ENCODE measurements at regions not wholly inside any gene's neighbourhood (a gene's known extent, or its start where the extent isn't known, plus 50 kb on each side); places are given as distances from the start of the nearest gene placed in this dataset.

DNA sequence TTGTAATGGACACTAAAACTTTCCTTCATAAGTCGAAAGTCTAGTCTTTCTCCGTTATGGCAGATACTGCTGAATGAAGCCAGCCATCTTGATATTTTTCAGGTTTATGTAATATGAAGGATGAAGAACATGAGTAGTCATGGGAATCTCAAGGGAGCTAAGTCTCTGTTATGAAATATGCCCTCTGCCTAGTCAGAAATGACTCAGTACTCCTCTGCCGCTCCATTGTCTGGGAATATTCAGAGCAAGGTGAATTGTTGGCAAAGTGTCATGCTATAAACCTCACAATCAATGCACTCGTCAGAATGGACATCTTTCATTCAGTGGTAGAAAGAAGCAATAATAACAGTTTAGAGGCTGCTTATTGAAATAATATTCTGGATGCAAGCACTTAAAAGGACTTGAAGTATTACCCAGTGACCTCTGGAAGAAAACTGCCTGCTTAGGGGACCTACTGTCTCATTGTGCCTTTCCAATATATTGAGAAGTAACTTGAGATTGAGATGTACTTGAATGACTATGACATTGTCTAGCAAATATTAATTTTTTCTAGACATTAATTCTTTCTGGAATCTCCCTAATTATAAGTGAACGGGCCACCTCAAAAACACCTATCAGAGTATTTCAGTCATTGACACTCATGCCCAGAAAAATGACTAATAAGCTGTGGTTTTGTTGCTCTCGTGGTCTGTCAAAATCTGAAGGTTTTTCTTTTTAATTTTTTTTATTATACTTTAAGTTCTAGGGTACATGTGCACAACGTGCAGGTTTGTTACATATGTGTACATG, 1011.5 kb upstream of the ACO1 start:
- CTCF ChIA-PET = no interaction called here
- Histone ChIP-seq H3K27ac (ENCODE audit: extremely low read depth, low read depth, low read length) (no peak overlapping the region), H3K4me1 (ENCODE audit: control insufficient read depth, insufficient read depth, low read length) (no peaks in the 10 kb centered on the region), H3K4me3 (ENCODE audit: low read depth, low read length) (no peak overlapping the region), H3K36me3 (ENCODE audit: control insufficient read depth in 2 of 2, insufficient read depth in 1 of 2, low read length in 2 of 2) (no peaks in the 10 kb centered on the region), H3K9me3 (ENCODE audit: control insufficient read depth, insufficient read depth, low read depth, low read length) (no peaks in the 10 kb centered on the region)
- POLR2A ChIA-PET = no interaction called here
- TF ChIP-seq ZFP41 (tag by site-specific recombination; IDR thresholded peaks at IDR 0.05; ENCODE audit: borderline replicate concordance) (no peak), ZFHX2 (tag by site-specific recombination; conservative IDR thresholded peaks at IDR 0.05) (no peak), ZNF48 (tag by site-specific recombination; IDR thresholded peaks at IDR 0.05) (no peak), PRDM2 (tag by site-specific recombination; IDR thresholded peaks at IDR 0.05; ENCODE audit: borderline replicate concordance) (no peak), ZEB2 (tag by site-specific recombination; IDR thresholded peaks at IDR 0.05) (no peak), ZNF404 (tag by site-specific recombination; IDR thresholded peaks at IDR 0.05) (no peak), ZSCAN23 (tag by site-specific recombination; IDR thresholded peaks at IDR 0.05) (no peak), ZNF223 (tag by site-specific recombination; IDR thresholded peaks at IDR 0.05) (no peak), ZNF202 (tag by site-specific recombination; IDR thresholded peaks at IDR 0.05; ENCODE audit: borderline replicate concordance) (no peak), ZNF302 (tag by site-specific recombination; IDR thresholded peaks at IDR 0.05; ENCODE audit: low read depth) (no peak), HOXD13 (CRISPR knock-in tag; IDR thresholded peaks at IDR 0.05; ENCODE audit: borderline replicate concordance) (no peak), ZNF174 (tag by site-specific recombination; IDR thresholded peaks at IDR 0.05) (no peak), YY1 (tag by site-specific recombination; IDR thresholded peaks at IDR 0.05) (no peak), PBX3 (CRISPR knock-in tag; IDR thresholded peaks at IDR 0.05) (no peak), ZNF843 (tag by site-specific recombination; IDR thresholded peaks at IDR 0.05) (no peak)
- TF ChIP-seq, protein P1, sequence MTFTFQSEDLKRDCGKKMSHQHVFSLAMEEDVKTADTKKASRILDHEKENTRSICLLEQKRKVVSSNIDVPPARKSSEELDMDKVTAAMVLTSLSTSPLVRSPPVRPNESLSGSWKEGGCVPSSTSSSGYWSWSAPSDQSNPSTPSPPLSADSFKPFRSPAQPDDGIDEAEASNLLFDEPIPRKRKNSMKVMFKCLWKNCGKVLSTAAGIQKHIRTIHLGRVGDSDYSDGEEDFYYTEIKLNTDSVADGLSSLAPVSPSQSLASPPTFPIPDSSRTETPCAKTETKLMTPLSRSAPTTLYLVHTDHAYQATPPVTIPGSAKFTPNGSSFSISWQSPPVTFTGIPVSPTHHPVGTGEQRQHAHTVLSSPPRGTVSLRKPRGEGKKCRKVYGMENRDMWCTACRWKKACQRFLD (tag by site-specific recombination; IDR thresholded peaks at IDR 0.05) = no peak
- TF ChIP-seq, protein P2, sequence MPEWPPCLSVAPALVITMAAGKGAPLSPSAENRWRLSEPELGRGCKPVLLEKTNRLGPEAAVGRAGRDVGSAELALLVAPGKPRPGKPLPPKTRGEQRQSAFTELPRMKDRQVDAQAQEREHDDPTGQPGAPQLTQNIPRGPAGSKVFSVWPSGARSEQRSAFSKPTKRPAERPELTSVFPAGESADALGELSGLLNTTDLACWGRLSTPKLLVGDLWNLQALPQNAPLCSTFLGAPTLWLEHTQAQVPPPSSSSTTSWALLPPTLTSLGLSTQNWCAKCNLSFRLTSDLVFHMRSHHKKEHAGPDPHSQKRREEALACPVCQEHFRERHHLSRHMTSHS (tag by site-specific recombination; IDR thresholded peaks at IDR 0.05) = no peak

Measured in HEK293 (cell line).